Renal pelvis (tissue), 1 donor: ENCODE measurements at regions not wholly inside any gene's neighbourhood (a gene's known extent, or its start where the extent isn't known, plus 50 kb on each side); places are given as distances from the start of the nearest gene placed in this dataset.

Experiments
- DNase-seq: peaks from one replicate; pipeline ENCODE4 v3.0.0-alpha.2; 2013

- DNase-seq, result no peak
Observed at GRCh38 chr17:68184816-68185436, 62.9 kb upstream of the AMZ2 start.

GRCh38 chr17:68185820-68186219 lies 62.0 kb upstream of the AMZ2 start:
- DNase-seq, result no peak

DNA sequence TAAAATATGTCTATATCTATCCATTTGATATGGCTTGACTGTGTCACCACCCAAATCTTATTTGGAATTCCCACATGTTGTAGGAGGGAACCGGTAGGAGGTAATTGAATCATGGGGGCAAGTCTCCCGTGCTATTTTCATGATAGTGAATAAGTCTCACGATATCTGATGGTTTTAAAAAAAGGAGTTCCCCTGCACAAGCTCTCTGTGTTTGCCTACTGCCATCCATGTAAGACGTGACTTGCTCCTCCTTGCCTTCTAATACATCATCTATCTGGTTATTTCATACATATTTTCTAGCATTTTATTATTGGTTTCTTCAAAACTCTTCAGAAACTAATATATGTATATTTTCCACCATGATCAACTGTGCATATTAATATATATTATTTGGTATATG lies 57.3 kb upstream of the AMZ2 start:
- no peak for DNase-seq

DNA sequence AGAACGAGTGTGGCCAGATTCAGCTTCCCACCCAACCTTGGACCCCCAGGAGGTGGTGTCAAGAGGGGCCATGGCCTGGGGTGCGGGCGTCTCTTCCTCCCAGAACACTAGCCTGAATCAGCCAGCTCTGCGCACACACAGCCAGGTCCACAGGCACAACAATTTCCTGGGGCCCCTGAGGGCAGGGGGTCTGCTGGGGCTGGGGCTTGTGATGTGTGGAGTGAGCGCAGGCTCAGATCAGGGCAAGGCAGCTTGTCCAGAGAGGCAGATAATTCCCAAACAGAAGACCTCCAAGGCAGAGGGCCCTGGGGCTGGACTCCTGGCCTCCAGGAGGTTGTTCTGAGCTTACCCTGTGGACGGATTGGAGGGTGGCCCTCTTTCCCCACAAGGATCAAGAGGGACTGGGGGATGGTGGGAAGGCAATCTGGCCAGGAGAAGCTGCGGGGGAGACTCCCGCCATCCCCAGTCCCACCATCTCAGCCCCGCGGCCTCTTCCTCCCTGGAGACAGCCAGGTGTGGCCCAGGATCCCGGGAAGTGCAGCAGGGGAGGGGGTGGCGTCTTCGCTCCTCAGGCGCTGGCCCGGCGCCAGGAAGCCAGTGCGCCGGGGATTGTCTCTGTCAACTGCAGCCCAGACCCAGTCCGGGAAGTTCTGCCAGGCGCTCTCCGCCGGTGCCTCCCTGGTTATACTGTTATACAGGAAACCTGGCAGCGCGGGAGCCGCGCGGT lies 52.0 kb upstream of the AMZ2 start:
- DNase-seq, result no peak

DNA sequence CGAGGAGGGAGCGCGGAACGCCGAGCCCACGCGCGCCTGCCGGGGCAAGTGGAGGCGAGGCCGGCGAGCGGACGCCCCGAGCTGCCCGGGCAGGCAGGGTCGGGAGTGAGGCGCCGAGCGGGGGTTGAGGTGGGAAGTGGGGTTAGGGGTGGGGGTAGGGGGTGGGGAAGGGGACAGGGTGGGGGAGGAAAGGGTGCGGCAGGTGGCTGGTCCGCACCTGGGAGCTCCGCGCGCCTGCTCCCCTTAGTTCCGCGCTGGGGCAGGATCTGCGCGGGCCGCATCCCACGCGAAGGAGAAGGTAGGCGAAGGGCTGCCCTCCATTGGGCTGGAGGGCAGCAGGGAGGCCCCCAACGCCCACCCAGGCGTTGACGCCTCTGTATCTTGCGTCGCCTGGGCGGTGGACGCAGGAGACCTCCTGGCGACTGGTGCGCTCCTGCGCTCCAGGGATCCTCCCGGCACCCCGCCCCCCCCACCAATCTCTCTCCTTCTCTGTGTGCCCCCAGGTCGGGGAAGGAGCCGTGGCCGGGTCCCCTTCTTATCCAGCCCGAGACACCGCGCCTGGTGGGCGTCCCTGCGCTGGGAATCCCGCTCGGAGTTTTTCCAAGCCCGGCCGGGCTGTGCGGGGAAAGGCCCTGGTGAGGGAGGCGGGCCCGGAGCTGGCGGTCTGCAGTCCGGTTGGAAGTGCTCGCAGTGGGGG lies 51.3 kb upstream of the AMZ2 start:
- no peak for DNase-seq

DNA sequence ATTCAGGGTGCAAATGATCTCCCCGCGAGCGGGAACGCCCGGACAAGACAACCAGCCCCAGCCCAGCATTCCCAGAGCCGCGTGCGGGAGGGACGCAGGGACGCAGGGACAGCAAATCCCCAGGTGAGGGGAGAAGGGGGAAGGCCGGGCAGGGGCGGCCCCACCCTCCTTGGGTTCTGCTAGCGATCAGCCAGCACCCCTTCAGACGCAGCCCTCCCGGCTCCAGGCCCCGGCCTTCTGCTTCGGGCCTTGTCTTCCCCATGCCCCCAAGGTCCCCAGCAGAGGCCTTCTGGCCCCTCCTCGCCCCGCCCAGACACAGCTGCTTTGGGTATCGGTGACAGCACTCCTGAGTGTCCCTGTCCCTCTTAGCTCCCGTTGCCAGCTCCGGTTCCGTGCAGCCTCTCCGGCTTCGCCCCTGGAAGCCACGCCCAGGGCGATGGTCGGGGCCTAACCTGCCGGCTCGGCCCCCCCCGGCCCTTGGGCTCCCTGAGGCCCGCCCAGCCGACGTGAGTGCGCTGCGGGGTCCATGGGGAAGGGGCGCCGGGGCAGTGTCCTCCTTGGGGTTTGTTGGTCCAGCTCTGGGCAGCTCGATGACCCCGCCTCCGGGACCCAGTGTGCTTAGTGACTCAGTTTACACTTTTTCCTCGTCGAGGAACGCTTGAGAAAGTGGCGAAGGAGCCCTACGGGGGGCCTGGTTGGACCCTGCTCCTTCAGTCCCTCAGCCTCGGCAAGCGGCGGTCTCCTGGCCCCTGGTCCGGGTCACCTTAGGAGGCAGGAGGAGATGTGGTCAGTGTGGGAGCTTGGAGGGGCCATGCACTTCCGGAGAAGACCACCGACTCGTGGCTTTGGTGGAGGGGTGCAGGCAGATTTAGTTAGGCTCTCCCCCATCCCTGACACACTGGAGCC lies 50.5 kb upstream of the AMZ2 start:
- no peak for DNase-seq

- DNase-seq, result no peak
Observed at GRCh38 chr17:68197997-68198930, 49.6 kb upstream of the AMZ2 start.
